Panc1 (cell line): ENCODE measurements at regions not wholly inside any gene's neighbourhood (a gene's known extent, or its start where the extent isn't known, plus 50 kb on each side); places are given as distances from the start of the nearest gene placed in this dataset.

Experiments used
- ATAC-seq: fragments of 200-7000 bp; cut with Tn5 transposase; 2 replicates; pipeline ENCODE4 v1.9.1; 2020; ENCODE audit warnings: mild to moderate bottlenecking, moderate library complexity
- BruUV-seq: library from RNA; stranded (reverse); fragments of 400-500 nt; replicated peaks from 2 replicates; lab custom pipeline; 2021; lab: Mats Ljungman, UMichigan
- CTCF ChIA-PET: fragments of 300-600 bp; sonication (Branson Sonifier 250); formaldehyde crosslinking; loops from one replicate; lab custom pipeline; 2022; ENCODE audit warnings: antibody characterized with exemption; lab: Charles Lee
- POLR2A ChIA-PET: fragments of 300-600 bp; sonication (Branson Sonifier 250); formaldehyde crosslinking; loops from one replicate; lab custom pipeline; 2022; ENCODE audit warnings: antibody characterized with exemption; lab: Charles Lee
- DNase-seq: peaks from one replicate; pipeline ENCODE4 v3.0.0-alpha.2; 2010; ENCODE audit warnings: low read depth, low spot score
- H3K27ac ChIP-seq: 2 replicates; pipeline ENCODE4 v1.5.1; 2011; ENCODE audit warnings: mild to moderate bottlenecking, low read length, inconsistent platforms
- H3K27me3 ChIP-seq: fragments of 200-500 bp; sonication (Bioruptor generic); 2 replicates; pipeline ENCODE4 v1.6.0; 2014; ENCODE audit warnings: low read length, inconsistent platforms; ENCODE audit not compliant: control insufficient read depth, insufficient read depth
- H3K36me3 ChIP-seq: fragments of 200-500 bp; sonication (Bioruptor generic); 2 replicates; pipeline ENCODE4 v1.5.1; 2014; ENCODE audit warnings: inconsistent platforms, mild to moderate bottlenecking, low read length, moderate library complexity; ENCODE audit not compliant: control insufficient read depth, insufficient read depth
- H3K4me1 ChIP-seq: 2 replicates; pipeline ENCODE4 v1.5.1; 2011; ENCODE audit warnings: inconsistent platforms, mild to moderate bottlenecking, low read length, moderate library complexity; ENCODE audit not compliant: control insufficient read depth, insufficient read depth
- H3K4me3 ChIP-seq, 2 experiments: 2 replicates each; pipeline ENCODE4 v1.5.1; 2011 to 2012; ENCODE audit warnings: low read depth in 2 of 2, low read length in 2 of 2, mild to moderate bottlenecking in 2 of 2, inconsistent platforms in 1 of 2, moderate library complexity in 1 of 2
- H3K9me3 ChIP-seq: fragments of 200-500 bp; sonication (Bioruptor generic); 2 replicates; pipeline ENCODE4 v1.5.1; 2014; ENCODE audit warnings: low read depth, mild to moderate bottlenecking, inconsistent platforms, low read length, moderate library complexity; ENCODE audit not compliant: control insufficient read depth, insufficient read depth
- POLR2AphosphoS5 ChIP-seq: IDR thresholded peaks from 2 replicates; pipeline ENCODE4 v1.6.1; 2012; ENCODE audit warnings: mild to moderate bottlenecking, low read depth, low read length, moderate library complexity
- REST ChIP-seq, 2 experiments: IDR thresholded peaks; 2 replicates each; pipeline ENCODE4 v1.6.1; 2011 to 2012; ENCODE audit warnings: low read depth in 2 of 2, control low read depth in 1 of 2, low read length in 1 of 2, mild to moderate bottlenecking in 1 of 2, moderate library complexity in 1 of 2; ENCODE audit not compliant: insufficient read depth in 1 of 2
- SIN3A ChIP-seq: IDR thresholded peaks from 2 replicates; pipeline ENCODE4 v1.6.1; 2012; ENCODE audit warnings: low read depth, mild to moderate bottlenecking, low read length, moderate library complexity, borderline replicate concordance; ENCODE audit not compliant: insufficient read depth
- TCF7L2 ChIP-seq: IDR thresholded peaks from 2 replicates; pipeline ENCODE4 v1.6.1; 2011; ENCODE audit warnings: mild to moderate bottlenecking, low read depth, low read length, inconsistent platforms
- in situ Hi-C: cut with HindIII; loops from 2 replicates; pipeline ENCODE4 v1.10.0; 2016; ENCODE audit warnings: low sequenced_read_pairs, low pct_unique_long_range_greater_than_20kb
- intact Hi-C: fragments of 100-400 bp; cut with micrococcal nuclease; formaldehyde crosslinking; loops from one replicate; pipeline ENCODE4 v1.10.0; 2022; ENCODE audit not compliant: unreplicated experiment
- TF ChIP-seq, protein P1 (sequence below): fragments of 450-650 bp; IDR thresholded peaks from 2 replicates; pipeline ENCODE4 v1.5.1; 2017; ENCODE audit warnings: mild to moderate bottlenecking

DNA sequence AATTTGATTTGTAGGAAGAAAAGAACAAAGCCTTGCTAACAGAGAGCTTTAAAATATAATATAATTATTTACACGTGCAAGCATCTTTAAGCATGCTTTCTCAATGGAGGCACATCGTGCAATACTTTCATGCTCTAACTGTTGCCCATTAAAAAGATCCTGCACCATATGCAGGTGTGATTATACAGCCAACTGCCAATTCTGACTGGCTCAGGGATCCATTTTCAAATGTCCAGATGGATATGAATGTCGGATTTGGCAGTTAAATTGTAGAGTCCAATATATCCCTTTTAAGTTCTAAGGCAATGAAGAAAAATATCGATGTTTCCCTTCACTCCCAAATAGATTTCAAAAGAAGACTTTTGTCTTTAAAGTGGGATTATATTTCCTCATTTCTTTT, 416.4 kb upstream of the CD180 start:
- BruUV-seq = no TSS peak
- Histone ChIP-seq H3K36me3 (no peaks in the 10 kb centered on the region), H3K27ac (no peak overlapping the region), H3K4me3 (no peak overlapping the region), H3K27me3 (no peaks in the 10 kb centered on the region), H3K9me3 (no peaks in the 10 kb centered on the region), H3K4me1 (no peaks in the 10 kb centered on the region)
- ChIA-PET POLR2A (no interaction called here), CTCF (no interaction called here)
- intact Hi-C loops = no loop called here
- in situ Hi-C loops = no loop called here
- TF ChIP-seq, protein P1, sequence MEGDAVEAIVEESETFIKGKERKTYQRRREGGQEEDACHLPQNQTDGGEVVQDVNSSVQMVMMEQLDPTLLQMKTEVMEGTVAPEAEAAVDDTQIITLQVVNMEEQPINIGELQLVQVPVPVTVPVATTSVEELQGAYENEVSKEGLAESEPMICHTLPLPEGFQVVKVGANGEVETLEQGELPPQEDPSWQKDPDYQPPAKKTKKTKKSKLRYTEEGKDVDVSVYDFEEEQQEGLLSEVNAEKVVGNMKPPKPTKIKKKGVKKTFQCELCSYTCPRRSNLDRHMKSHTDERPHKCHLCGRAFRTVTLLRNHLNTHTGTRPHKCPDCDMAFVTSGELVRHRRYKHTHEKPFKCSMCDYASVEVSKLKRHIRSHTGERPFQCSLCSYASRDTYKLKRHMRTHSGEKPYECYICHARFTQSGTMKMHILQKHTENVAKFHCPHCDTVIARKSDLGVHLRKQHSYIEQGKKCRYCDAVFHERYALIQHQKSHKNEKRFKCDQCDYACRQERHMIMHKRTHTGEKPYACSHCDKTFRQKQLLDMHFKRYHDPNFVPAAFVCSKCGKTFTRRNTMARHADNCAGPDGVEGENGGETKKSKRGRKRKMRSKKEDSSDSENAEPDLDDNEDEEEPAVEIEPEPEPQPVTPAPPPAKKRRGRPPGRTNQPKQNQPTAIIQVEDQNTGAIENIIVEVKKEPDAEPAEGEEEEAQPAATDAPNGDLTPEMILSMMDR = no peak
- TF ChIP-seq POLR2AphosphoS5 (no peak), TCF7L2 (no peak), REST (IDR thresholded peaks at IDR 0.05; ENCODE audit: insufficient read depth in 1 of 2, low read depth in 2 of 2, low read length in 1 of 2) (no peak), SIN3A (no peak)
- ATAC-seq (no peak), DNase-seq (no peak)

DNA sequence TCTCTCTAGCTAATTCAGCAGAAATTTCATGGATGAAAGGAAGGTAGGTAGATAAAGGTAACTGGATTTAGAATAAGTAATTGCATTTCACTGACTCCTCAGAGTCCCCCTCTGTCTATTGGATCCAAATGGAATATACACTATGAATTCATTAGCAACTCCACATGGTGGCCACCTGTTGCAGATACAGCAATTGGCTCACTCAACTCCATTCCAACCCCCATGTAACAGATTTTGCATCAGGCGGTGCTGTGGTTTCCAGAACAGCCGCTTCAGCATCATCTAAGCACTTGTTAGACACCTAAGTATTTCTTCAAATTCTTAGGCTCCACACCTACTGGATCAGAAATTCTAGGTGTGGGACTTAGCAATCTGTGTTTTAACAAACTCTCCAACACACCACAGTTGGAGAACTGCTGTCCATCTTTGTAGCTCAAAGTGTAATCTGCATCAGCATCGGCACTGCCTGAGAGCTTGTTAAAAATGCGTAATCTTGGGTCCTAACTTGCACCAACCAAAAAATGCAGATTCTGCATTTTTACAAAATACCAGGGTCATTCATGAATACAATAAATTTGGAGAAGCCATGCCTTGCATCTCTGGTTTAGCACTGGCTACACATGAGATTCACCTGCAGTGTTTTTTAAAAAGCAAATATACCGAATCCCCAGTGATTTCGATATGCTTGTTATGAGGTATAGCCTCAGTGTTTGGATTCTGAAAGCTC, 413.8 kb upstream of the CD180 start:
- in situ Hi-C loops = no loop called here
- ATAC-seq = no peak
- no peak overlapping the region for H3K4me3 ChIP-seq
- POLR2A ChIA-PET = no interaction called here
- TF ChIP-seq, protein P1 = no peak
- no peak for TF ChIP-seq TCF7L2
- TF ChIP-seq POLR2AphosphoS5 = no peak
- H3K9me3 ChIP-seq = no peaks in the 10 kb centered on the region
- H3K27me3 ChIP-seq = no peaks in the 10 kb centered on the region
- H3K36me3 ChIP-seq = no peaks in the 10 kb centered on the region
- no peak overlapping the region for H3K27ac ChIP-seq
- CTCF ChIA-PET = no interaction called here
- H3K4me1 ChIP-seq = no peaks in the 10 kb centered on the region
- no peak for DNase-seq
- no TSS peak for BruUV-seq
- intact Hi-C loops = no loop called here
